ENCODE measurements at regions not wholly inside any gene's neighbourhood (a gene's known extent, or its start where the extent isn't known, plus 50 kb on each side); places are given as distances from the start of the nearest gene placed in this dataset.

- no peak for ATAC-seq
- DNase-seq, result no peak
- intact Hi-C loops (cut with DNase I), result no loop called here
These were observed 149.8 kb upstream of the TMTC4 start for GRCh38 chr13:100824366-100824765.

- intact Hi-C loops (cut with DNase I), result no loop called here
- DNase-seq, result no peak
- ATAC-seq, result no peak
These were observed 148.9 kb upstream of the TMTC4 start for GRCh38 chr13:100823448-100823847.

- DNase-seq (no peak), ATAC-seq (no peak)
- intact Hi-C loops (cut with DNase I), result no loop called here
These were observed 148.4 kb upstream of the TMTC4 start for GRCh38 chr13:100822871-100823443.

GRCh38 chr13:100818711-100819110 lies 144.1 kb upstream of the TMTC4 start:
- ATAC-seq, result no peak
- intact Hi-C loops (cut with DNase I), result no loop called here
- no peak for DNase-seq

DNA sequence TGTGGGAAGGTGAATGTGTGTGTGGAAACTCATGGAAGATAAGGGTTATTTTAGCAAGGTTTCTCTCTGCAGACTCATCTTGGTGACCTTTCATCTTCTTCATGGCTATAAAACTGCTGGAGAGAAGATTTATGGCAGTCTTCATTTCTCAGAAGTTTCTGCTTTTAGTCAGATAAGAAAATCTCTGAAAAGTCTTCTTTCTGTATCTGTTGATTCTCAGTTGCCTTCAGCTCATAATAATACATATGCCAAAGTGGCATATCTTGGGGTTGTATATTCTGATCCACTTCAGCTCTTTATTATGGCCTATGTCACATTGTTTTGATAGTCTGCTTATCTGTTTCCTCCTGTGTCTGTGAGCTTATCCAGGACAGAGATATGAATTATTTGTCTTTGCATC lies 143.3 kb upstream of the TMTC4 start:
- intact Hi-C loops (cut with DNase I), result no loop called here
- DNase-seq, result no peak
- ATAC-seq, result no peak

DNA sequence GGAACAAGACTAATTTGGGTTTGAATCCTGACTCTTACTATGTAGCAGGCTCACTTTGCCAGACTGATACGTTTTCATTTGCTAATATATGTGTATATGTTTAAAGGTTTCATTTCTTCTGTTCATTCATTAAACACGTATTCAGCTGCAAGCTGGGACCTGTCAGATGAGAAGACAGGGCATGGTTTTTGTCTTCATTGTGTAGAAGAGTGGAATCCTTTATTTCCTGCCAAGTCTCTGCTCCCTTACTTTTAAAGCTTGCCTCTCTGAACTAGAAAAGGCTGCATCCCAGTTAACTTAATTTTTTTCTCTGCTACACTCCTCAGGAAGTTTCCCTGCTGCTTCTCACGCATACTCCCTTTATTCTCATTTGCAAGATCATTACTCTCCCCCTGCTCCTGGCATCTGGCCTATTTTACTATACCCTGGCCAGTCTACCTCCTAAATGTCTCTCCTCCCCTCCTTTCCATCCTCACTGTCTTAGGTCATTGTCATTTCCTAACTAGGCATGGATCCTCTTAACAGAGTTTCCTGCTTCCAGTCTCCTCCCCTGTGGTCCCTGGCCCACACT lies 141.0 kb upstream of the TMTC4 start:
- ATAC-seq (no peak), DNase-seq (no peak)
- intact Hi-C loops (cut with DNase I), result no loop called here

- intact Hi-C loops (cut with DNase I), result no loop called here
- ATAC-seq, result no peak
- no peak for DNase-seq
These were observed 138.5 kb upstream of the TMTC4 start for GRCh38 chr13:100812982-100813584.

DNA sequence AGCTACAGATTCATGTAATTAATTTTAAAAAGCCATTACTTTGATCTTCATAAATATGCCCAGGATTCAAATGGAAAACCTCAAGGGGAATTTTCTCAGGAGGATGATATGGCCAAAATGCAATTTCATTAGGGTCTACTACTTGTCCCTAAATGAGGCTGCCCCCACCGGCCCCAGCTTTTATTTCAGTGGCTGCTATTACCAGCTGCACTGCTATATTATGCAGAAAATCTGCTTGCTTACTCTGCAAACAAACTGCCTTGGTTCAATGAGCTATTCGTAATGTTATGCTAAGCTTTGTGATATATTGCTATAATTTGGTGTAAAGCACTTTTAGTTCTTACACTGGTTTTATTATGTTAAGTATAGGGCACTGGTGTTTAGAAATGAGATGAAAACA lies 137.3 kb upstream of the TMTC4 start:
- DNase-seq, result no peak
- no peak for ATAC-seq
- intact Hi-C loops (cut with DNase I), result no loop called here

GRCh38 chr13:100811024-100811865 lies 136.7 kb upstream of the TMTC4 start:
- intact Hi-C loops (cut with DNase I), result no loop called here
- DNase-seq (no peak), ATAC-seq (no peak)

DNA sequence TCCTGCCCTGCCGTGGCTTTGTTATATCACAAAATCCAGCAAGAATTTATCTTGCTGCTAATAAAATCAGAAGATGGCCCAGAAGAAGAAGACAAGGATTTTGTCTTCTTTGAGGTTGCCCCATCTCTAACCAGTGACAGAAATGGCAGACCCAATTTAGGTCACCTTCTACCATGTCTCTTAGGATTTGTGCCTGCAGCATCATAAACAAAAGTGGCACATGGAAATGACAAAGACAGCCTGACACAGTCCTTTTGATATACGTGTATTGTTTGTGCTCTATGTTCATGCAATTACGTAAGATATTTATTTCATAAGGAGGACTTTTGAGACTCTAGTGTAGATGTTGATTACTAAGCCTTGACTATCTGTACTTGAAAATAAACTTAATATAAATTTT lies 135.9 kb upstream of the TMTC4 start:
- intact Hi-C loops (cut with DNase I), result no loop called here
- DNase-seq (no peak), ATAC-seq (no peak)

DNA sequence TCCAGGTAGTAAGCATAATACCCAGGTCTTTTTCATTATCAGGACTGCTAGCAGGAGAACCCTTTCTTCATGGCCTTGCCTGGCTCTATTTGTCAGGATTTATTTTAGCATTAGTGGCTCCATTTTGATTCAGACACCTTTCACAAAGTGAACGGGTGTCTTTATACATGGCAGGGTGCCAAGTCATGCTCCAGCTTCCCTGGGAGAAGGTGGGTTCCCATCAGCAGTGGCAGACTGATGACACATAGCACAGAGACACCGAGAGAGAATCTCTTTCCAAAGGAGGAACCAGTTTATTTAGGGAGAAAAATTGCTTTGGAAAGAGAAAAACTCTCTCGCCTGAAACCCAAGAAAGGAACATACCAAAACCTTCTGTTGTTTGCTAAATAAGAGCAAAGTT lies 135.3 kb upstream of the TMTC4 start:
- DNase-seq, result no peak
- intact Hi-C loops (cut with DNase I), result no loop called here

DNA sequence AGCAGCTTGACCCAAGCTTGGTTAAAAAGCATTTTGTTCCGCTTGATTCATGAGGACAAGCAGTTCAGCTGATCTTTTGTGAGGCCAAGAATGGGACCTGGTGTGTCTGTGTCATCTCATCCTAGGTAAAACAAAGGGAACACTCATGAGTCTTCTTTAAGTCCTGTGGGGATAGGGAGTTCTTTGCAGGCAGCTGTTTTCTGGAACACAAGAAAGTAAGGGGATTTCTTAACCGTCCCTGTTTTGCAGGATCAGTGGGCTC lies 134.5 kb upstream of the TMTC4 start:
- intact Hi-C loops (cut with DNase I), result no loop called here
- no peak for DNase-seq
- ATAC-seq, result no peak

More for the DNA sequence above, 135.3 kb upstream of the TMTC4 start:
- no peak for ATAC-seq

DNA sequence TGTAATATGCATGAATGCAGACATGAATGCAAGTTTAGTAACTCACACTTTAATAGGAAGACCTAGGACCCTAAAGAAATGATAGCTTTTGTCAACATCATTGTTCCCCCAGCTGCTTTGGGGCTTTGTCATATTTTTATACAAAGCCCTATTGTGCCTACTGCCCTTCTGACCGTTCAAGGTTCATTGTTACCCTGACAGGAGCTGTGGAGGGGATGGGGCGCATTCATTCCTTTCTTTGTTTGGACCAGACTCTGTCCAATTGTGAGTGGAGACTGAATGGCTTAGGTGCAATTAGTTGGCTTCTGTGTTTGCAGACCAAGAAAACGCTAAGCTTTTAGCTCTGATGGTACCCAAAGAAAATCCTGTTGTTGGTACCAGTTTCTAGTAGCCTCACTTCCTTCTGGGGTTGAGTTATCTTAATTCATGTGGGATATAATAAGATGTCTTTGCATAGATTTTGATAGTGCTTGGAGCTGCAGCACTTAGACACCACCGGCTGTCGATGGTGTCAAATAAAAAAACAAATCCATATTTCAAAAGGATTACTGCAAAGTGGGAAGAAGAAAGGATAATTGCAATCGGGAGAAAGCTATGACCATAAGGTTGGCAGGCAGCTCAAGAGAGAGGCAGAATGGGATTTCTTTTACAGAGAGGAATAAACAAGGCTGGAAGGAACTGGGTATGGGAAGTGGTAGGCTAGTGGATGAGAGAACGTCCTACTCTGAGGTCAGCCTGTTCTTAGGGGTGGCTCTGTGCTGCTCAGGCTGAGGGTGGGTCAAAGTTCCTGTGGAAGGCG lies 133.9 kb upstream of the TMTC4 start:
- intact Hi-C loops (cut with DNase I), result no loop called here
- ATAC-seq, result no peak

DNA sequence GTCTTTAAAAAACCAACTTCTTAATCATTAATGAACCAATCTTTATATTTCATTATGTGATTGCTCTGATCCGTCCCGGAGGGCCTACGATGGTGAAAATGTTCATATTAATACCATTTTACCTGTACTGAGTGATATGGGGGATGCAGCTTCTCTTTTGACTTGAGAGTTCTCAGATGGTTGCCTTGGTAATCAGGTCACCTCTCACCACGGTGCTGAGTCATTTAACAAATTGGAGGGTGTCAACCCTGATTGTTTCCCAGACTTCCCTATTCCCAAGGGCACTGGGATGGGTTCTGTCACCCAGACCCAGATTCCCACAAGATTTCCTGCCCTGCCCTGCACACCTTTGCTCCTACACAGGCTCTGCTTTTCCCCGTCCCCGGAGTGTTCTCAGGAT lies 128.5 kb upstream of the TMTC4 start:
- intact Hi-C loops (cut with DNase I), result no loop called here

More for the DNA sequence above, 133.9 kb upstream of the TMTC4 start:
- DNase-seq, result no peak

GRCh38 chr13:100800283-100800875 lies 125.8 kb upstream of the TMTC4 start:
- ATAC-seq (no peak), DNase-seq (no peak)
- intact Hi-C loops (cut with DNase I), result no loop called here

More for the DNA sequence above, 128.5 kb upstream of the TMTC4 start:
- ATAC-seq (no peak), DNase-seq (no peak)

- no peak for ATAC-seq
These were observed 124.3 kb upstream of the TMTC4 start for GRCh38 chr13:100798739-100799361.

GRCh38 chr13:100797921-100798320 lies 123.3 kb upstream of the TMTC4 start:
- no peak for DNase-seq
- no peak for ATAC-seq
- intact Hi-C loops (cut with DNase I), result loop anchor here in 1 of 2 donors (2.0 kb wide), 1 partner anchor 29 kb away; no protein-coding TSS in a partner anchor

More at GRCh38 chr13:100798739-100799361, 124.3 kb upstream of the TMTC4 start:
- intact Hi-C loops (cut with DNase I), result loop anchor here in 1 of 2 donors (2.0 kb wide), 1 partner anchor 28 kb away; no protein-coding TSS in a partner anchor
- no peak for DNase-seq

- intact Hi-C loops (cut with DNase I), result no loop called here
- DNase-seq (no peak), ATAC-seq (no peak)
These were observed 121.9 kb upstream of the TMTC4 start for GRCh38 chr13:100796463-100796862.

DNA sequence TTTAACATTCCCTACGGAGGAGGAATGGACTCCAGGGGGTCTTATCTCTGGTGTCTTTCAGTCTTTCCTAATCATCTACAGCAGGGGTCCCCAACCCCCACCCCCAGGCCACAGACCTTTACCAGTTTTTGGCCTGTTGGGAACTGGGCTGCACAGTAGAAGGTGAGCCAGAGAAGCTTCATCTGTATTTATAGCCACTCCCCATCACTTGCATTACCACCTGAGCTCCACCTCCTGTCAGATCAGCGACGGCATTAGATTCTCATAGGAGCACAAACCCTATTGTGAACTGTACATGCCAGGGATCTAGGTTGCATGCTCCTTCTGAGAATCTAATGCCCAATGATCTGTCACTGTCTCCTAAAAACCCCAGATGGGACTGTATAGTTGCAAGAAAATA lies 120.0 kb upstream of the TMTC4 start:
- no peak for ATAC-seq
- intact Hi-C loops (cut with DNase I), result no loop called here
- no peak for DNase-seq
